ENCODE measurements at regions not wholly inside any gene's neighbourhood (a gene's known extent, or its start where the extent isn't known, plus 50 kb on each side); places are given as distances from the start of the nearest gene placed in this dataset.

DNA sequence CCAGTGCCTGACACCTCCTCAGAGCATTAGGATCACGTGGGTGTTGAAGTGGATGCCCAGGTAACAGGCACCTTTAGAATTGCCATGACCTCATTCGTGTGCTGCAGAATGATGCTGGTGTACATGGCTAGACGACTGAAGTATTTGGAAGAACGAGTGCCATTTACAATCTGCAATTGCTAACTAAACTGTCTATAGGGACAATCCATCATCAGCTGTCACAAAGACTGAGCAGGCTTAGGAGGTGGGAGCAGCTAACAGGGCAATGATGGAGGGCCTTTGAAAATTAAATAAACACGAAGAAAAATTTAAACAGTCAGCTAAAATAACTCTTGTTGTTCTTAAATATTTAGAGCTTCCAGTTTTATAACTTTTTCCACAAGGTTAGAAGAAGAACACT is 375.8 kb downstream of the GADD45G start:
- DNase-seq (ENCODE audit: extremely low read depth, low read depth, low spot score) = no peak

DNA sequence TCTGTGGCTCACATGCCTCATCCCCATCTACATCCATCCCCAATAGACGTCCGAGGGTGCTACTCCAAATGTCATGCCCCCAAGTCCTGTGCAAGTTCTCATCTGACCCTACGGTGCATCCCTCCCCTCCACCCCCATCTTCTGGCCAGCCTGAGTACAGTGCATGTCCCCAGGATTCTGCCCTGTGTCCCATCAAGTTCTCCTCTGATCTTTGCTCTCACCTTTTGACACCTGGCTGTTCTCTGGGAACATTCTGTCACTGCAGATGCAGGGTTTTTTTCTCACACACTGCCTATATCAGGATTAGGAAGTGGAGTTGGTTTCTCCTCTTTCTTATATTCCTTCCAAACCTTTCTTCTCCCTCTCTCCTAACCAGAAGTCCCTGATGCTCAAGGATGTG is 377.2 kb downstream of the GADD45G start:
- no peak for DNase-seq (ENCODE audit: extremely low read depth, low read depth, low spot score)

DNA sequence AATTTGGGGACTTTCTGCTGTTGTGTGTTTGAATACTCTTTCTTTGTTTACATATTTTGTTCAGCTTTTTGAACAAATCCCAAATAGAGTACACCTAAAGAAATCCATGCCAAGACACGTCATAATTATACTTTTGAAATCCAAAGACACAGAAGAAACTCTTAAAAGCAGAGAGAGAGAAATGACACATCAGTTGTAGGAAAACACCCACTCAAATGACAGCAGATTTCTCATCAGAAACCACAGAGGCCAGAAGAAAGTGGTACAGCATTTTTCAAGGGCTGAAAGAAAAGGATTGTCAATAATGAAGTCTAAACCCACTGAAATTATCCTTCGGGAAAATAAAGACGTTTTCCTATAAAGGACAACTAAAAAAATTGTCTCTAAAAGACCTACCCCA is 378.6 kb downstream of the GADD45G start:
- no peak for DNase-seq (ENCODE audit: extremely low read depth, low read depth, low spot score)

DNA sequence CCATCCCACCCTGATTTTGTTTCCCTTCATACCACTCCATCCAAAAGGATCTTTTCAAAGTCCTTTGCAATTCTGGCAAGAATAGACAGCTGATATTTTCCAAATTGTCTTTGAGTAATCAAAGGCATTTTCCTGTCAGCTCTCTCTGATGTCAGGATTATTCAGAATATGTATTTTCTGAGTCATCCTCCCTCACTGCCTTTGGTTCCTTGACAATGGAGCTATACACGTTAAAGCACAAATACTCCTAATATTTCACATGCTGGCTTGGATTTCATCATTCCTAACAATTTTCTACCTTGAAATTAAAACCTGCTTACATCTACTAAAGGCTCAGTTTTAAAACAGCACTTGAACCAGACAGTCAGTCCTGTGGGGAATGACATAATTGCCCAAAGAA is 379.4 kb downstream of the GADD45G start:
- DNase-seq (ENCODE audit: extremely low read depth, low read depth, low spot score) = no peak

DNA sequence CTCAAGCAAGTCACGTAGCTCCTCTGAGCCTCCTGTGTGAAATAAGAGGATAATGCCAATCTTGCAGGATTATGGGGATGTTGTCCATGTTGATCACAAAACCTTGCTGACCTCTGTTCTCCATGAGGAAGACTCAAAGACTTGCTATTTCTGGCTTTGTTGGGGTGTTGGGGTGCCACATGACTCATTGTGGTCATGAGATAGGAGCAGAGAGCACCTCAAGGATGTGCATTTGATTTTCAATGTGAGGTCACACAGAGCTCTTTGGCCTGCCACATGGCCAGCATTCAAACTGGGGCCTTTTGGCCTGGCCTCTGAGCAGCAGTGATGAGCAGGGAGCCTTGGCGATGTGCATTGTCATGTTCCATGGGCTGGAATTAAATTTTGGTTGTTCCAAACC is 380.3 kb downstream of the GADD45G start:
- no peak for DNase-seq (ENCODE audit: extremely low read depth, low read depth, low spot score)

DNA sequence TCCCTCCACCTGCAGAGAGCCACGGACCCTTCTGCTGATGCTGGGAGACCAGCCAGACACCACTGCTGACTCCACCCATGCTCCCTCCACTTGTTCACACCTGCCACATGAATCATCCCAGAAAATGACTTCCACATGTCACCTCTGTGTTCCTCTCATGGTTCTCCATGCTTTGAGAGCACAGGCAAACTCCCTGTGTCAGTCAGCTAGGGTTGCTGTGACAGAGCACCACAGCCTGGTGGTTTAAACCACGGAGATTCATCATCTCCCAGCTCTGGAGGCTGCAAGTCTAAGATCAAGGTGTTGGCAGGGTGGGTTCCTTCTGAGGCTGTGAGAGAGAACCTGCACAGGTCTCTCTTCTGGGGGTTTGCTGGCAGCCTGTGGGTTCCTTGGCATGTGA is 381.4 kb downstream of the GADD45G start:
- DNase-seq (ENCODE audit: extremely low read depth, low read depth, low spot score) = no peak

DNA sequence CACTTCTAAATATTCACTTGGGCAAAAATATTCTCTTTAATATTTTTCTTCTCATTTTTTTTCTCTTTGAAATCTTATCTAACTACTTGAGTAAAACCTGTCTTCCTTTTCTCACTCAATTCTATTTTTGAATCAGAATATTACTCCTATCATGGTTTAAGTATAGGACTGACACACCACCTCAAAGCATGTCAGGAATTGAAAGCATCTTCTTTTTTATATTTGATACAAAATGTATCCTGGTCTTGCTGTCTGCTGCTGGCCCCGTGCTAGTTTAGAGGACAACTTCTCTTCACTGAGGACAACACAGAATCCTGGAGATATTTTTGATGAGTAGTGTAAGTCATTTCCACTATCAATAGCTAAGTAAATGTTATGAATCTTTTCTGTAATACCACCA is 383.6 kb downstream of the GADD45G start:
- no peak for DNase-seq (ENCODE audit: extremely low read depth, low read depth, low spot score)

DNA sequence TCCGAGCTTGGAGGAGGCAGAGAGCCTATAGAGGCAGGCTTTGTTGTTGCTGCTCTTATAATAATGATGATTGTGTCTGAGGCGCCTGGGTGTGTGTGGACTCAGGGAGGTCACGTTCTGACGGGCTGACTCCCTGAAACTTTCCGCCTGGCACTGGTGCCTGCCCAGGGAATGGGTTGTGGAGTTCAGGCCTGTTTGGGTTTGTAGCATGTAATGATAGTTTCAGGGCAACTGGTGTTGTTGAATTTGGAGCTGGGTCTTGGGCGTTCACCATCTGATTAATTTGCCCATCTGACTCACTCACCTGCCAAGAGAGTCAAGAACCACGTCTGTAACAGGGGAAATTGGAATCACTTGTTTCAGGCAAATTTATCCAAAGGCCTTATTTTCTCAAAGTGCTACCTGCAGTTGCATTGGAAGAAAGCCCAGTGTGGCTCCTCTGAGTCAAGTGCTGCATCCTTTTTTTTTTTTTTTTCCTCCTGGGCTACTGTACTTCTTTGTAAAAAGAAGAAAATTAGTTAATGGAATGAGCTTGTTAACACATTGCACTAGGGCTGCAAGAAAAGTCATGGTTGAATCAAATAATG is 386.5 kb downstream of the GADD45G start:
- DNase-seq (ENCODE audit: extremely low read depth, low read depth, low spot score) = no peak

DNA sequence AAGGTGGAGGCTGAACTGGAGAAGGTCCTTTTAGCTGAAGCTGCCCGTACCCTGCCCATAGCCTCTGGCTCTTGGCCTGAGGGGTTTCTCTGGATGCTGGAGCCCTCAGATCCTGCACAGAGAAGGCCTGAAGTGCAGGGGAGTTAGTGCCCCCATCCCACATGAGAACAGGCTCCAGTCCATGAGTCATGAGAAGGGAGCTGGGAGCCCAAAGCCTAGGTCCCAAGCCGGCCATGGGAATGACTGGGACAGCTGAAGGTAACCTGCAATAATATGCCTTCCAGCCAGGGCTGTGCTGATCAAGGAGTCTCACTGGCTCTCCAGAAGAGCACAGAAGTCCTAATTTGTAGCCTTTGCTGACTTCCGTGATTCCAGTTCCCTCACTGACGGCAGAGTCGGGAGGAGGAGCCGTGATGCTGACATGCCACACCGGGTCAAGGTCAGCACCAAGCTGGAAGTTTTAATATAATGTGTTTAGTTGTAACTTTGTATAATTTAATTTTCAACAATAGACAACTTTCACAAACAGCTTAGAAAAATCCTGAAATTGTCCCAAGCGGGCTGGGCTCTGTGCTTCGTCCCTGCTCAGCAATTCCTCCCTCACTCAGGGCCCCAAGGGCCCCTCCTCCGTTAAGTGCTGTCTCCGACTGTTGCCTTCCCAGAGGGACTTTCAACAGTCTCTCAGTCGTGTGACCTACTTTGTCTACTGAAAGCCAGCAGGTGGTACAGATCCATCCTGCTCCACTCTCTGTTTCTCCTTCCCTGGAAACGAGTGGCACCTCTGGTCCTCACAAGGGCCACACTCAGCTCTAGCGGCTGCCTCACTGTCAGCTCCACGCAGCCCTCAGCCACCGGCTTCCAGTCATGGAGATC is 387.8 kb downstream of the GADD45G start:
- DNase-seq (ENCODE audit: extremely low read depth, low read depth, low spot score) = no peak

DNA sequence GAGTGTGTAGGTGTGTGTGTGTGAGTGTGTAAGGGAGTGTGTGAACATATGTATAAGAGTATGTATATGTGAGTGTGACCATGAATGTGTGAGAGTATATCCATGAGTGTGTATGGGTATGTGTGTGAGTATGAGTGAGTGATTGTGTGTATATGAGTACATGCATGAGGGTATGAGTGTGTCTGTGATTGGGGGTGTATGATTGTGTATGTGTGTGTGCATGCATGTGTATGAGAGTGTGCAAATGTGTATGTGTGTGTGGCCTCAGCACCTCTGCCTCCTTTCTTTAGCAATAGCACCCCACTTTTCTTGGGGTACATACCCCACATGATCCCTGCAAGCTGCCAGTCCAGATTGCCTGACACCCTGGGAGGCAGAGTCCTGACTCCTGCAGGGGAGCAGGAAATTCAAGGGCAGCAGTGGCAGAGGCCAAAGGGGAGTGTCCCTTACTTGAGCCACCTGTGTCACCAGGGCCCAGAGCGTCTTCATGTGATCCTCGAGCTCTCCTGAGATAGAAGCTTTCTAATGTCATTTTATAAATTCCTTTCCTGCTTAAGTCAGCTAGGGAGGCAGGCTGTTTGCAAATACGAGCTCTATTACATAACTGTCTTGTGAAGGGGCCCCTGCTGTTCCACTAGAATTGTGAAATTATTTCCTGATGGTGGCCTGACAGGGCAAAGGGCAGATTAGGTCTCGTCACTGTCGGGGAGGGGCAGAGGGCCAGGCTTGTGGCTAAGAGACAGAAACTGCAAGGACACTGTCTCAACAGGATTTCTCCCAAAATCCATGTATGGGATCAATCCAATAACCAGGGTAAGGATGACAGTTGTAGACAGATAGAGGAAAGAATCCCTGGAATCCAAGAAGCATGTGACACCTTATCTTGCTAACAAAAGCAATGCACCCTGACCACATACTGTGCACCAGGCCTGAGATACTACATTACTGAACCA is 389.1 kb downstream of the GADD45G start:
- no peak for DNase-seq (ENCODE audit: extremely low read depth, low read depth, low spot score)

DNA sequence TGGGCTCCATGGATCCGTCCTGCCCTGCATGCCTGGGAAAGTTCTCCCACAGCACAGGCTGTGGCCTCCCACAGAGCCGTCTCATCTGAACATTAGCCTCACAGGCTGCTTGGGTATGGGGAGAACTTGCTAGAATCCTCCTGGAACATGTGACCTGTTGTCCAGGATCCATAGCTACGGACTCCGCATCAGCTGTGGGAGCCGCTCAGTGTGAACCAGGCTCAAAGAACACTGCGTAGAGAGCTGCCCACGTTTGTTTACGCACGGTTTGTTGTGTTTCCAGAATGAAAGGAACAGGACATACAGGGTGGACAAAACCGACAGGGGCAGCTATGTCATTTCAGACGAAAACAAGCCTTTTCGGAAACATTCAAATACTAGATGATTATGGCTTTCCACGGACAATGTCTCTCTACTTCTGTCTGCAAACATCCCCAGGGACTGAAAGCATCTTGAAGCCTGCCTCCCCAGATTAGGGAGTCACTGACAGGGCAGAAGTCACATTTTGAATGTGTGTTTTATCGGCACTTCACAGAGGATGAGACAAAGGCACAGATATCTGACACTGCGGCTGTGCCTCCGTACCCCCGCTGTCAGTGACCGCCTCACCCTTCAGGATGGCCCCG is 390.3 kb downstream of the GADD45G start:
- no peak for DNase-seq (ENCODE audit: extremely low read depth, low read depth, low spot score)

DNA sequence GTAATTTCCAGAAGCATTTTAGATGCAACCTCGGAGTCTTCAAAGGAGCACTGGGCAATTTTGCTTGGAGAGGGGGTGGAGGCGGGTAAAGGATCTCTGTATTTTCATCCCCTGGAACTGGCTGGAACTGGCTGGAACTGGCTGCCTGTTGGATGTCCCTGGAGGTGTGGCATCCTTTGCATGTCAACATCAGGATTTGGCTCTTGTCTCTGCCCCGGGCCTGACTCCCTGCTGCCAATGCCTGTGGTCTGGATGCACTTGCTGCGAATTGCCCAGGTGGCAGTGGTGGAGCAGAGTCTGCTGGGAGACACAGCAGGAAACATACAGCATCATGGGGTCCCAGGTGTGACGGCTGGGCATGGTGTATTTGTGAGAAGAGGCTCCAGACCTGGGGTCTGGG is 391.3 kb downstream of the GADD45G start:
- no peak for DNase-seq (ENCODE audit: extremely low read depth, low read depth, low spot score)

DNA sequence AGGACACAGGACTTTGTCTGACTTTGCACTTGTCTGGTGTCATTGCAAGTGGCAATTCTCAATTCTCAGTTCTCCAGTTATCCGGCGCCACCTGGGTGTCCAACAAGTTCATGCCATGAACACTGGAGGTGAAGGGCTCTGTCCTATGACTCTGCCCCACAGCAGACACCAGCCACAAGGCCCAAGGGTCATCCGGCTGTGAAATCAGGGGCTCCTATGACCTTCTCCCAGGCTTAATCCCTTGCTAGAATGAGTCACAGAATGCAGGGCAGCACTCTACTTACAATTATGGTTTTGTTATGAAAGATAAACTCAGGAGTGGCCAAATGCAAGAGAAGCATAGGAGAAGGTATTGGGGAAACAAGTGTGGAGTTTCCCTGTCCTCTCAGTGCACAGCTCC is 392.0 kb downstream of the GADD45G start:
- DNase-seq (ENCODE audit: extremely low read depth, low read depth, low spot score) = no peak

DNA sequence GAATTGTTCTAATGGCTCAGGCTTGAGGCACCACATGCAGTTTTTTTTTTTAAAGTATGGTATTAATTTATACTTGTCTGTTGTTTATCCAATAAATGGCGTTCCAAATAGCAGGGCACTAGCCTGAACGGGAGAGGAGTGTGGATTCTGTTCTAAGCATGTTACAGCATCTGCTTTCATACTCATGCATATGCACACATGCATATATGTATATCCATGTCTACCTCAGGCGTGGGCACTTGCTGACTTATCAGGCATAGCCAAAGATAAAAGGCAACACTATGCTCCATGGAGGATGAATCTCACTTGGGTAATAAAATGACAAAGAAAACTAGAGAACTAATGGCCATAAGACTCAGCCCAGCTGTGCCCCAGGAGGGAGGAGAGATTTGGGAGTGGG is 393.8 kb downstream of the GADD45G start:
- DNase-seq (ENCODE audit: extremely low read depth, low read depth, low spot score) = no peak

DNA sequence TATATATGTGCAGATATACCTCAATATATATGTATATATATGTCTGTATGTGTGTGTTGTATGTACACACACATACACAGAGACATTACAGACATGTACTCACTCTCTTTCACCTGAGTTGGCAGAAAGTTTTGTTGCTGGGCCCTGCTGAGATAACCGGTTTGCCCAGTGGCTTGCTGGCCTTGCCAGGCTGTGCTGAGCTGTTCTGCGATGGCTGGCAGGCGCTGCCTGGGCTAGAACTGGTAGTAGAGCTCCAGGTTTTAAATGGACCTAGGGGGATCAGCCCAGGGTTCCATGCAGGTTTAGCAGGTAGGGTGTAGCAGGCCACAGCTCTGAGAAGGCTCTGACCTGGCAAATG is 394.3 kb downstream of the GADD45G start:
- no peak for DNase-seq (ENCODE audit: extremely low read depth, low read depth, low spot score)

DNA sequence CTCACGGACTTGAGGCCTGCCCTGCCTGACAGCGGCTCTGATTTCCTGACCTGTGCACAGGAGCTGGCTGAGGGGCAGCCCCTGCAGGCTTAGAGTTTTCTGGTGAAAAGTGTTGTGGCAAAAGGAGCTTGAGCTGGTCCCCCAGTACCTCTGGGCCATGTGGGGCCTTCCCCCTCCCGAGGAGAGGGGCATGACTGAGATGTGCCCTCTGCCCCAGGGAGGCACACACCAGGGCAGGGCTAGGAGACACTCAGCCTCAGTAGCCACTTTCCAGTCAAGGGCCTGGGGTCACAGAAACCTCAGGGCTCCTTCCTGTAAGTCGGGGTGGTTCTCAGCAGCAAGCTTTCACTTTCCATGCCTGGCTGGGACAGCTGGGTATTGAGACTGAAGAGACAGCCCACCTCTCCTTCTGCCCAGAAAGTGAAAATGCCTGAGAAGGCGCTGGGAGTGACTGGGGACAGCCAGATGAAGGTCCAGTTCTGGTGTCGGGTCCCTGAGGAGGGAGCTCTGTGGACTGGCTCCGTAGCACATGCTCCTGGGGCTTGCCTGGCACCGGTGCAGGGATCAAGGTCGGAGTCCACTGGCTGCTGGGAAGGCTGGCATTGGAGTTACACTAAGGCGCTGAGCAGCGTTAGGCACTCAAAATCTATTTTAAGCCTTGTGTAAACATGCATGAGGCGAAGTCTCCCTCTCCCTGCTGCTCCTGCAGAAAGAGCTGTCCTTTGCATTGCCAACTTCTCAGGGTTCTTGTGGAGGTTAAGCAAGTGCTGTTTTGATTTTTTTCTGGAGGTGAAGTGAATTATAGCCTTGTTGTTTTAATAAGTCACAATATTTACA is 394.9 kb downstream of the GADD45G start:
- no peak for DNase-seq (ENCODE audit: extremely low read depth, low read depth, low spot score)

DNA sequence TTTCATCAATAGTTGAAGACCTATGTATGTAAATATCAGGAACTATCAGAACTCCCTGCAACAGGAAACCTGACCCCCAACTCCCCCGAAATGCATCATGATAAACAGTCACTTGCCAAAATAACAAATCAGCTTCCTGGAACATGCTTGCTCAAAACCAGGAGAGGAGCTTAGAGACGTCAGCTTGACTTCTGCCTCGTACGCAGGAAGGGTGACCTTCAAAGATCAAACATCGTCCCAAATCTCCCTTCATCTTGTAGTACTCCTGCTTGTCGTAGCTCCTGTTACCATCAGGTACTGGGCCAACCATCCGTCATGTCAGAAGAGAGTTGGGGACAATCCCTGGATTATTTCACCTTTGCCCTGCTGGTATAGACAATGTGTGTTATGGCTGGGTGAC is 396.1 kb downstream of the GADD45G start:
- no peak for DNase-seq (ENCODE audit: extremely low read depth, low read depth, low spot score)

DNA sequence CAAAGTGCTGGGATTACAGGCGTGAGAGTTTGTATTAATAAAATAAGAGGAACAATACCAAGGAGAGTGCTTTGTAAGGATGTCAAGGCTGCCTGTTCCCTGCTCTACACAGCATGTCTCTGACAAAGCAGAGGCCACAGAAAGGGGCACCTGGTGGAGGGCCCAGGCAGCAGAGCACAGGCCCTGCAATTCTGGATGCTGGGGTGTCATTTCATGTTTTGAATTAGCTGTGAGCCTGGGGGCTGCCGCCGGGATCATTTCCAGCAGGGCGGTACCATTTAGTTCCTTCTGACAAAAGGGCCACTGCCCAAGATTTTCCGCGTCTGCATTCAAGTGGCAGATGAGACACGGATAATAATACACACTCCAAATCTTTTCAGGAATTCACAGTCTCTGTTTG is 396.9 kb downstream of the GADD45G start:
- DNase-seq (ENCODE audit: extremely low read depth, low read depth, low spot score) = no peak

DNA sequence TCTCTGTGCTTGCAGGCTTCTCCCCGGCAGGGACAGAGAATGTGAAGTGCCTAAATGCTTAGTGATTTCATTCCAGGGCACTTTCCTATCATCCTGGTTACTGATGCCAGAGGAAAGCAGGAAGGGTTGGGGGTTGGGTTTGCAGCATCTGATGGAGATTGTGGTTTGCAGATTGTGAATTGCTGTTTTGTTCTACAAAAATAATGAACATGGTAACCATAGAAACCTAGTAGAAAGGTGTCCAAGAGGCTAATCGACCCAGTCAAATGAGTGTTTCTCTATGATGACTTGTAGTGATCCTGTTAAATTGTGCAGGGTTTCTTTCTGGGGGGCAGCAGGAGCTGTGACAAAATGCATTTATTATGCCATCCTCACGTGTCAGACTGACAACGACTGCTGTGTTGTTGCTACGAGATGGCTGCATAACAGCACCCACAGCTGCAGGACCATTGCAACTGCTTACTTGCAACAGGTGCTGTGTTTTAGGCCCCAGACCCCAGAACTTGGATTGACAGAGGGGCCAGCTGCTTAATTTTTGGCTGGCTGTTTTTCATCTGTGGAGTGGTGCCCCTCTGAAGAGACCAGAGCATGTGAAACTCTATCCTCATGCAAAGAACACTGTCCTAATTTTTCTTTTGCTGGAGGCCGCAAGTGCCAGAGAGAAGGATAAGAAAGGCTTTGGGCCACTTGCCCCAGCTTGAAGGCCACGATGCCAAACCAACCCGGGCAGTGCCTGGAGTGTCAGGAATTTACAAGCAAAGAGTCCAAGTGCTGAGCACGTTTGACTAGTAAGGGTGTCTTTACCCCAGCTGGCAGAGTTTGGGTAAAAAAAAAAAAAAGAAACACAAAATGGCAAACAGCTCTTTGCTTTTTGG is 397.8 kb downstream of the GADD45G start:
- no peak for DNase-seq (ENCODE audit: extremely low read depth, low read depth, low spot score)

All from glomerular endothelial cell (primary cell).